Mammary epithelial cell (primary cell): ENCODE measurements at regions not wholly inside any gene's neighbourhood (a gene's known extent, or its start where the extent isn't known, plus 50 kb on each side); places are given as distances from the start of the nearest gene placed in this dataset.

Experiments
- CTCF ChIP-seq, 2 donors: IDR thresholded peaks in 1 of 2; conservative IDR thresholded peaks in 1 of 2; 2 replicates each; pipeline ENCODE4 v1.5.1; 2011 to 2012; ENCODE audit warnings: inconsistent platforms in 2 of 2, low read length in 2 of 2, mild to moderate bottlenecking in 2 of 2, control low read depth in 1 of 2, low read depth in 1 of 2; ENCODE audit not compliant: insufficient read depth in 1 of 2; ENCODE audit errors: extremely low read depth in 1 of 2
- EZH2 ChIP-seq: IDR thresholded peaks from 2 replicates; pipeline ENCODE4 v1.6.1; 2012; ENCODE audit warnings: low read length, inconsistent platforms, borderline replicate concordance

- TF ChIP-seq CTCF (conservative IDR thresholded peaks at IDR 0.05 in 1 of 2, IDR thresholded peaks at IDR 0.05 in 1 of 2; ENCODE audit: extremely low read depth in 1 of 2, insufficient read depth in 1 of 2, low read depth in 1 of 2, low read length in 2 of 2) (no peak), EZH2 (no peak)
Observed at GRCh38 chr4:22625311-22625710, 67.4 kb upstream of the GBA3 start.
